Testis (tissue), 2 donors: ENCODE measurements at regions not wholly inside any gene's neighbourhood (a gene's known extent, or its start where the extent isn't known, plus 50 kb on each side); places are given as distances from the start of the nearest gene placed in this dataset.

Source experiments
- DNase-seq: peaks from one replicate; pipeline ENCODE4 v3.0.0-alpha.2; 2019
- H3K27ac ChIP-seq, 2 donors: fragments of 200-600 bp; sonication (generic); one replicate each; pipeline ENCODE4 v1.5.1; 2019
- H3K27me3 ChIP-seq: fragments of 200-600 bp; sonication (generic); one replicate; pipeline ENCODE4 v1.5.1; 2019
- H3K36me3 ChIP-seq: fragments of 200-600 bp; sonication (generic); one replicate; pipeline ENCODE4 v1.5.1; 2017; ENCODE audit warnings: low read depth; ENCODE audit errors: missing control alignments
- H3K4me1 ChIP-seq: fragments of 200-600 bp; sonication (generic); one replicate; pipeline ENCODE4 v1.5.1; 2019
- H3K4me3 ChIP-seq, 2 donors: fragments of 200-600 bp; sonication (generic); one replicate each; pipeline ENCODE4 v1.5.1; 2017 to 2019
- H3K9me3 ChIP-seq: fragments of 200-600 bp; sonication (generic); one replicate; pipeline ENCODE4 v1.5.1; 2017
- CTCF ChIP-seq, 3 experiments: fragments of 450-650 bp in 2 of 3; fragments of 200-600 bp in 1 of 3; sonication (generic) in 1 of 3; IDR thresholded peaks; one replicate each; pipeline ENCODE4 v1.5.1; 2016 to 2019; ENCODE audit warnings: antibody characterized with exemption in 3 of 3, mild to moderate bottlenecking in 2 of 3, moderate library complexity in 1 of 3
- POLR2A ChIP-seq: fragments of 450-650 bp; IDR thresholded peaks from one replicate; pipeline ENCODE4 v1.6.1; 2017; ENCODE audit warnings: antibody characterized with exemption, mild to moderate bottlenecking, moderate library complexity
- whole genome bisulfite sequencing, 2 donors: methylation state at CpG; one replicate each; pipeline ENCODE4 v1.1.5; 2018; 5-methylcytosine and 5-hydroxymethylcytosine counted together
- intact Hi-C: fragments of 100-400 bp; cut with DNase I; formaldehyde crosslinking; loops from one replicate; pipeline ENCODE4 v1.15.1; 2023; ENCODE audit warnings: low total_unique reads

DNA sequence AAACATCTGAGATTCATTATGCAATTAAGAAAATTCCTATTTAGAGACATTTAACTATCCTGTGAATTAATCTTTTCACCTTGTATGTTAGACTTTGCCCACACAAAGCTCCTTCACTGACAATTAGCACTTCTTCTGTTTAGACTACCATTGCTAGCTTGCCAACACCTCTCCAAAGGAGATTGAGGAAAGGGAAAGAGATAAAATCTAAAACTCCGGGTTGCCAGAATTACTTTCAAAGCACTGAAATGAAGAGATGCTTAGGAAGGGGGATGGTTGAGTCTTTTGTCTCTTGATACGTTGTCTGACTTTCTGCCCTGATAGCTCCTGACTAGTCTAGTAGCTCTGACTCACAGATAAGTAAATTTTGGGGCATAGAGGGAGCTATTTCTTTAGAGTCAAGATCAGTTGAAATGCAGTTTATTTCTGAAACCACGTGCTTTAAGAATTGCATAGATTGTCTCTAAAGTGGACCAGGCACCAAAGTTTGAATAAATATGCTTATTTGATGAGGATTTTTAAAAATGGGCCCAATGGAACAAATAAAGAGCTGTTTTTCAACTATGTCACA, 74.1 kb upstream of the DSEL start:
- no peaks in the 10 kb centered on the region for H3K4me1 ChIP-seq
- TF ChIP-seq POLR2A (no peak), CTCF (IDR thresholded peaks at IDR 0.05) (no peak)
- 41 to 53% methylated on average over 3 of the region's 3 CpGs for WGBS, 2 donors
- no peak overlapping the region for H3K4me3 ChIP-seq
- no peaks in the 10 kb centered on the region for H3K27me3 ChIP-seq
- intact Hi-C loops = no loop called here
- no peak for DNase-seq
- no peaks in the 10 kb centered on the region for H3K9me3 ChIP-seq
- no peak overlapping the region for H3K27ac ChIP-seq
- H3K36me3 ChIP-seq = no peaks in the 10 kb centered on the region

DNA sequence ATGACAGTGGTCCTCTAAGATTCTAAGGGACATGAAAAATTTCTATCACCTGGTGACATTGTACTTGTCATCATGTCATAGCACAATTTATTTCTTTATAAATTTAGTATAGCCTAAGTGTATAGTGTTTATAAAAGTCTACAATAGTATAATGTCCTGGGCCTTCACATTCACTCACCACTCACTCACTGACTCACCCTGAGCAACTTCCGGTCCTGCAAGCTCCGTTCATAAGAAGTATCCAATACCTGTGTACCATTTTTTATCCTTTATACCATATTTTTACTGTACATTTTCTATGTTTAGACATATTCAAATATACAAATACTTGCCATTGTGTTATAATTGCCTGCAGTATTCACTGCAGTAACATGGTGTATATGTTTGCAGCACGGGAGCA, 72.8 kb upstream of the DSEL start:
- Histone ChIP-seq H3K4me1 (no peaks in the 10 kb centered on the region), H3K9me3 (no peaks in the 10 kb centered on the region), H3K27me3 (no peaks in the 10 kb centered on the region), H3K36me3 (no peaks in the 10 kb centered on the region), H3K4me3 (no peak overlapping the region), H3K27ac (no peak overlapping the region)
- intact Hi-C loops = no loop called here
- no peak for DNase-seq
- TF ChIP-seq POLR2A (no peak), CTCF (IDR thresholded peaks at IDR 0.05) (no peak)
- 89 to 90% methylated on average over 3 of the region's 3 CpGs for WGBS, 2 donors

- H3K4me1 ChIP-seq = no peaks in the 10 kb centered on the region
- no peaks in the 10 kb centered on the region for H3K27me3 ChIP-seq
- no peaks in the 10 kb centered on the region for H3K36me3 ChIP-seq
- intact Hi-C loops = no loop called here
- H3K9me3 ChIP-seq = no peaks in the 10 kb centered on the region
- no peak overlapping the region for H3K4me3 ChIP-seq
- no peak for DNase-seq
- TF ChIP-seq POLR2A = no peak
- no peak for TF ChIP-seq CTCF (IDR thresholded peaks at IDR 0.05)
- 79 to 89% methylated on average over 2 of the region's 2 CpGs for WGBS, 2 donors
- no peak overlapping the region for H3K27ac ChIP-seq
Measured at GRCh38 chr18:67586101-67586500, 69.6 kb upstream of the DSEL start.

DNA sequence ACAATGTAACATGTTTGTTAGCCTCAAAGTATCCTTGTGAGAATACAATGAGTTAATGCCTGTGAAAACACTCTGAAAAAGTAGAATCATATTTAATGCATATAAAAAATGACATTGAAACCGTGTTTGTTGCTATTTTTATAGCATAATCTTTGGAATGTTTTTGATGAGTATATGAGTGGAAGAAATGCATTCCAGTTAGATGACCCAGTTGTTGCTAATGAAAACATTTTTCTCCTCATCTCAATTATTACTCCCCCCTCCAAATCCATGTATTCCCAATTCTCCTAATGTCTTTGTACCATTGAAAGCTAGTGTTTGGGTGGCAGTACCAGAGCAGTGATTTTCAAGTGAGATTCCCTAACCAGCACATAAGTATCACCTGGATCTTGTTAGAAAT, 67.1 kb upstream of the DSEL start:
- no peak for TF ChIP-seq POLR2A
- no peak overlapping the region for H3K27ac ChIP-seq
- WGBS, 2 donors = 33% methylated on average over 1 of the region's 1 CpG
- H3K9me3 ChIP-seq = no peaks in the 10 kb centered on the region
- no peaks in the 10 kb centered on the region for H3K27me3 ChIP-seq
- no peaks in the 10 kb centered on the region for H3K36me3 ChIP-seq
- no peak overlapping the region for H3K4me3 ChIP-seq
- intact Hi-C loops = no loop called here
- no peaks in the 10 kb centered on the region for H3K4me1 ChIP-seq
- DNase-seq = no peak

- intact Hi-C loops = no loop called here
- 55 to 59% methylated on average over 3 of the region's 3 CpGs for whole genome bisulfite sequencing, 2 donors
- no peaks in the 10 kb centered on the region for H3K9me3 ChIP-seq
- H3K36me3 ChIP-seq = no peaks in the 10 kb centered on the region
- TF ChIP-seq CTCF (IDR thresholded peaks at IDR 0.05) (no peak), POLR2A (no peak)
- no peak overlapping the region for H3K27ac ChIP-seq
- no peak overlapping the region for H3K4me3 ChIP-seq
- no peaks in the 10 kb centered on the region for H3K27me3 ChIP-seq
- DNase-seq = no peak
- no peaks in the 10 kb centered on the region for H3K4me1 ChIP-seq
Measured at GRCh38 chr18:67582488-67582887, 66.0 kb upstream of the DSEL start.
